Osteoblast (primary cell): ENCODE measurements at regions not wholly inside any gene's neighbourhood (a gene's known extent, or its start where the extent isn't known, plus 50 kb on each side); places are given as distances from the start of the nearest gene placed in this dataset.

Experiments
- DNase-seq: peaks from one replicate; pipeline ENCODE4 v3.0.0; 2011; ENCODE audit warnings: low spot score, mixed read lengths; ENCODE audit not compliant: insufficient read length; ENCODE audit errors: missing footprints
- H2AFZ ChIP-seq: 2 replicates; pipeline ENCODE4 v1.6.0; 2011; ENCODE audit warnings: mild to moderate bottlenecking, low read length
- H3K27ac ChIP-seq: 2 replicates; pipeline ENCODE4 v1.5.1; 2011; ENCODE audit warnings: mild to moderate bottlenecking, low read depth, low read length, moderate library complexity
- H3K27me3 ChIP-seq: 2 replicates; pipeline ENCODE4 v1.6.0; 2012; ENCODE audit warnings: mild to moderate bottlenecking, control low read depth, inconsistent platforms, low read length, moderate library complexity; ENCODE audit not compliant: insufficient read depth
- H3K36me3 ChIP-seq: 2 replicates; pipeline ENCODE4 v1.5.1; 2011; ENCODE audit warnings: mild to moderate bottlenecking, low read length, control low read depth, moderate library complexity; ENCODE audit not compliant: insufficient read depth
- H3K4me1 ChIP-seq: 2 replicates; pipeline ENCODE4 v1.5.1; 2011; ENCODE audit warnings: mild to moderate bottlenecking, low read length, control low read depth, moderate library complexity; ENCODE audit not compliant: insufficient read depth
- H3K4me2 ChIP-seq: 2 replicates; pipeline ENCODE4 v1.6.0; 2011; ENCODE audit warnings: mild to moderate bottlenecking, low read length; ENCODE audit not compliant: insufficient read depth
- H3K4me3 ChIP-seq: fragments of 200-600 bp; sonication (generic); 3 replicates; pipeline ENCODE4 v1.5.1; 2012; ENCODE audit warnings: mild to moderate bottlenecking, low read length, inconsistent platforms; ENCODE audit not compliant: insufficient read depth
- H3K79me2 ChIP-seq: 2 replicates; pipeline ENCODE4 v1.6.0; 2012; ENCODE audit warnings: mild to moderate bottlenecking, low read length, control low read depth, inconsistent platforms; ENCODE audit not compliant: insufficient read depth
- H3K9me3 ChIP-seq: 2 replicates; pipeline ENCODE4 v1.5.1; 2011; ENCODE audit warnings: low read depth, low read length, control low read depth
- H4K20me1 ChIP-seq: 2 replicates; pipeline ENCODE4 v1.6.0; 2012; ENCODE audit warnings: mild to moderate bottlenecking, low read length, control low read depth; ENCODE audit not compliant: insufficient read depth
- TF ChIP-seq, protein P1 (sequence below): IDR thresholded peaks from 2 replicates; pipeline ENCODE4 v1.5.1; 2011; ENCODE audit warnings: mild to moderate bottlenecking, low read depth, low read length, moderate library complexity; ENCODE audit errors: extremely low read depth

DNA sequence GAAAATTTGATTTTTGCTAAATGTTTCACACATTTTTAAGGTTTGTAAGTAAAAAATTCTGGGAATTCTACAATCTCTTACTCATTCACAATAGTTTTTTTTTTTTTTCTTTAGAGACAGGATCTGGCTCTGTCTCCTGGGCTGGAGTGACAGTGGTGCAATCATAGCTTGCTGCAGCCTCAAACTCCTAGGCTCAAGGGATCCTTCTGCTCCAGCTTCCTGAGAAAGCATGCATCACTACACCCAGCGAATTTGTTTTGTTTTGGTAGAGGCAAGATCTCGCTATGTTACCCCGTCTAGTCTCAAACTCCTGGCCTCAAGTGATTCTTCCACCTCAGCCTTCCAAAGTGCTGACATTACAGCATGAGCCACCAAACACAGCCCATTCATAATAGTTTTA lies 232.8 kb downstream of the GJA1 start:
- Histone ChIP-seq H2AFZ (no peak overlapping the region), H3K79me2 (no peaks in the 10 kb centered on the region), H3K27me3 (no peaks in the 10 kb centered on the region), H4K20me1 (no peaks in the 10 kb centered on the region), H3K4me1 (peaks cover 31% of the 10 kb centered on the region), H3K9me3 (no peaks in the 10 kb centered on the region), H3K4me2 (peak overlapping the region; percentile 33), H3K4me3 (no peak overlapping the region), H3K36me3 (no peaks in the 10 kb centered on the region), H3K27ac (peak overlapping the region; percentile 50)
- TF ChIP-seq, protein P1, sequence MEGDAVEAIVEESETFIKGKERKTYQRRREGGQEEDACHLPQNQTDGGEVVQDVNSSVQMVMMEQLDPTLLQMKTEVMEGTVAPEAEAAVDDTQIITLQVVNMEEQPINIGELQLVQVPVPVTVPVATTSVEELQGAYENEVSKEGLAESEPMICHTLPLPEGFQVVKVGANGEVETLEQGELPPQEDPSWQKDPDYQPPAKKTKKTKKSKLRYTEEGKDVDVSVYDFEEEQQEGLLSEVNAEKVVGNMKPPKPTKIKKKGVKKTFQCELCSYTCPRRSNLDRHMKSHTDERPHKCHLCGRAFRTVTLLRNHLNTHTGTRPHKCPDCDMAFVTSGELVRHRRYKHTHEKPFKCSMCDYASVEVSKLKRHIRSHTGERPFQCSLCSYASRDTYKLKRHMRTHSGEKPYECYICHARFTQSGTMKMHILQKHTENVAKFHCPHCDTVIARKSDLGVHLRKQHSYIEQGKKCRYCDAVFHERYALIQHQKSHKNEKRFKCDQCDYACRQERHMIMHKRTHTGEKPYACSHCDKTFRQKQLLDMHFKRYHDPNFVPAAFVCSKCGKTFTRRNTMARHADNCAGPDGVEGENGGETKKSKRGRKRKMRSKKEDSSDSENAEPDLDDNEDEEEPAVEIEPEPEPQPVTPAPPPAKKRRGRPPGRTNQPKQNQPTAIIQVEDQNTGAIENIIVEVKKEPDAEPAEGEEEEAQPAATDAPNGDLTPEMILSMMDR = no peak
- no peak for DNase-seq

- DNase-seq = no peak
- H3K36me3 ChIP-seq = no peaks in the 10 kb centered on the region
- TF ChIP-seq, protein P1 = no peak
- H3K9me3 ChIP-seq = no peaks in the 10 kb centered on the region
- H3K79me2 ChIP-seq = no peaks in the 10 kb centered on the region
- no peak overlapping the region for H3K4me2 ChIP-seq
- H2AFZ ChIP-seq = no peak overlapping the region
- H3K27ac ChIP-seq = peak overlapping the region; percentile 21
- no peaks in the 10 kb centered on the region for H4K20me1 ChIP-seq
- peaks cover 31% of the 10 kb centered on the region for H3K4me1 ChIP-seq
- H3K4me3 ChIP-seq = no peak overlapping the region
- no peaks in the 10 kb centered on the region for H3K27me3 ChIP-seq
Measured at GRCh38 chr6:121670511-121670910, 235.1 kb downstream of the GJA1 start.

DNA sequence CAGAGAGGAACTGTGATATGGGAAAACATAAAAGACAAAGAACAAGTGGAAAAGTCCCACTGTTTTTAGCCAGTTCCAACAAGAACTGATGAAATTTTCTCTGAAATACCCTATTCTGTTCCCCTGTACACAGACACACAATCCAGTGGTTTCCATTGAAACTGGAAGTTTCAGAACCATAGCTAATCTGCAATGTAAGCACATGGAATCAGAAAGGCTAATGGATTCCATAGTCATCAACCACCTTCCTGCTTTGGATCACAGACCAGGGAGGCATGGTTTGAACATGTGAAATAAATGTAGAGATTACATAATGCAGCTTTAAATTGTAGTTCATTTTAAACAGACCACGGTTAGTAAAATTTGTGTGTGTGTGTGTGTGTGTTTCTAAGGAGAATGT lies 242.1 kb downstream of the GJA1 start:
- Histone ChIP-seq H3K36me3 (no peaks in the 10 kb centered on the region), H3K79me2 (no peaks in the 10 kb centered on the region), H3K27ac (no peak overlapping the region), H4K20me1 (no peaks in the 10 kb centered on the region), H3K4me1 (no peaks in the 10 kb centered on the region), H2AFZ (no peak overlapping the region), H3K9me3 (no peaks in the 10 kb centered on the region), H3K27me3 (no peaks in the 10 kb centered on the region), H3K4me2 (no peak overlapping the region), H3K4me3 (no peak overlapping the region)
- no peak for DNase-seq
- TF ChIP-seq, protein P1 = no peak

DNA sequence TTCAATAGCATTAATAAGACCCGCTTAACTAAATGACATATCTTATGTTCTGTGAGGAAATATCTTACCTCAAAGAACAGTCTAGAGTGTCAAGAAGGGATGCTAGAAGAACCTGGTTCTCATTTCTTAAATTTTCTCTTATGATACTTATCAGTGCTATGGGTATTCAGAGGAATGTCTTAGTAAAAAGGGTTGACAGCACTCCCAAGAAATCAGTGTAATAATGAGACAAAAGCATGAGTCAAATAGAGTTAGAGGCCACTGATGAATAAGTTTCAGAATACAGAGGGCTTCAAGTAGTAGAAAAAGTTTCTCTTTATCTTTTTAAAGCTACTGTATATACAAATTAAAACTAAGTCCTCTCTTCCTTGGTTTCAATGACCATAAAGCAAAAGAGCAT lies 242.8 kb downstream of the GJA1 start:
- DNase-seq = no peak
- Histone ChIP-seq H3K4me3 (no peak overlapping the region), H3K79me2 (no peaks in the 10 kb centered on the region), H3K9me3 (no peaks in the 10 kb centered on the region), H4K20me1 (no peaks in the 10 kb centered on the region), H2AFZ (no peak overlapping the region), H3K4me1 (no peaks in the 10 kb centered on the region), H3K36me3 (no peaks in the 10 kb centered on the region), H3K4me2 (no peak overlapping the region), H3K27ac (no peak overlapping the region), H3K27me3 (no peaks in the 10 kb centered on the region)
- TF ChIP-seq, protein P1 = no peak
